ENCODE measurements at regions not wholly inside any gene's neighbourhood (a gene's known extent, or its start where the extent isn't known, plus 50 kb on each side); places are given as distances from the start of the nearest gene placed in this dataset.
"Not testable (repeated sequence)": the region's sequence is repeated elsewhere in the genome, so short reads cannot be mapped to it uniquely, and the experiment has no call there.

DNA sequence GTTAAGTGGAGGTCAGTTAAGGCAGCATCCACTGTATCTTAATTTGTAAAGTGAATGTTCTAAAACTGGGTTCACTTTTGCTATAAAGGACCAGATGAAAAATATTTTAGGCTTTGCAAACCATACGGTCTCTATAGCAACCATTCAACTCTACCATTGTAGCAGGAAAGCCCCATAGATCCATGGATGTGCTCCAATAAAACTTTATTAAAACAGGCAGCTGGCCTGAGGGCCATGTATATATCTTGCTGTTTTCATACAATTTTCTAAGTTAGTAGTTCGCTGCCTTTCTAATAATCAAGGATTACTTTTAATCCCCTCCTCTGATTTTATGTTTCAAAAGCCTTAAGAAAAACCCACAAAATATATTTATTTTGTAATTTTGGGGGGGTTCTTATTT, 142.1 kb downstream of the FOXD4L6 start:
- not testable (repeated sequence) for TF ChIP-seq EZH2 (IDR thresholded peaks at IDR 0.05; ENCODE audit: low read depth, unreplicated experiment); CREB1 (CRISPR knock-in tag; IDR thresholded peaks at IDR 0.05; ENCODE audit: low read depth); JUNB (IDR thresholded peaks at IDR 0.05; ENCODE audit: unreplicated experiment); ZNF331 (CRISPR knock-in tag; IDR thresholded peaks at IDR 0.05; ENCODE audit: low read depth); POLR2AphosphoS5 (IDR thresholded peaks at IDR 0.05; ENCODE audit: low read depth); EZH2phosphoT487 (IDR thresholded peaks at IDR 0.05; ENCODE audit: unreplicated experiment); STAT1 (IDR thresholded peaks at IDR 0.05; ENCODE audit: unreplicated experiment); NANOG (IDR thresholded peaks at IDR 0.05; ENCODE audit: borderline replicate concordance)
- TF ChIP-seq, protein P1, sequence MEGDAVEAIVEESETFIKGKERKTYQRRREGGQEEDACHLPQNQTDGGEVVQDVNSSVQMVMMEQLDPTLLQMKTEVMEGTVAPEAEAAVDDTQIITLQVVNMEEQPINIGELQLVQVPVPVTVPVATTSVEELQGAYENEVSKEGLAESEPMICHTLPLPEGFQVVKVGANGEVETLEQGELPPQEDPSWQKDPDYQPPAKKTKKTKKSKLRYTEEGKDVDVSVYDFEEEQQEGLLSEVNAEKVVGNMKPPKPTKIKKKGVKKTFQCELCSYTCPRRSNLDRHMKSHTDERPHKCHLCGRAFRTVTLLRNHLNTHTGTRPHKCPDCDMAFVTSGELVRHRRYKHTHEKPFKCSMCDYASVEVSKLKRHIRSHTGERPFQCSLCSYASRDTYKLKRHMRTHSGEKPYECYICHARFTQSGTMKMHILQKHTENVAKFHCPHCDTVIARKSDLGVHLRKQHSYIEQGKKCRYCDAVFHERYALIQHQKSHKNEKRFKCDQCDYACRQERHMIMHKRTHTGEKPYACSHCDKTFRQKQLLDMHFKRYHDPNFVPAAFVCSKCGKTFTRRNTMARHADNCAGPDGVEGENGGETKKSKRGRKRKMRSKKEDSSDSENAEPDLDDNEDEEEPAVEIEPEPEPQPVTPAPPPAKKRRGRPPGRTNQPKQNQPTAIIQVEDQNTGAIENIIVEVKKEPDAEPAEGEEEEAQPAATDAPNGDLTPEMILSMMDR (conservative IDR thresholded peaks at IDR 0.05; ENCODE audit: low read depth in 2 of 2), result not testable (repeated sequence)
- TF ChIP-seq, protein P2, sequence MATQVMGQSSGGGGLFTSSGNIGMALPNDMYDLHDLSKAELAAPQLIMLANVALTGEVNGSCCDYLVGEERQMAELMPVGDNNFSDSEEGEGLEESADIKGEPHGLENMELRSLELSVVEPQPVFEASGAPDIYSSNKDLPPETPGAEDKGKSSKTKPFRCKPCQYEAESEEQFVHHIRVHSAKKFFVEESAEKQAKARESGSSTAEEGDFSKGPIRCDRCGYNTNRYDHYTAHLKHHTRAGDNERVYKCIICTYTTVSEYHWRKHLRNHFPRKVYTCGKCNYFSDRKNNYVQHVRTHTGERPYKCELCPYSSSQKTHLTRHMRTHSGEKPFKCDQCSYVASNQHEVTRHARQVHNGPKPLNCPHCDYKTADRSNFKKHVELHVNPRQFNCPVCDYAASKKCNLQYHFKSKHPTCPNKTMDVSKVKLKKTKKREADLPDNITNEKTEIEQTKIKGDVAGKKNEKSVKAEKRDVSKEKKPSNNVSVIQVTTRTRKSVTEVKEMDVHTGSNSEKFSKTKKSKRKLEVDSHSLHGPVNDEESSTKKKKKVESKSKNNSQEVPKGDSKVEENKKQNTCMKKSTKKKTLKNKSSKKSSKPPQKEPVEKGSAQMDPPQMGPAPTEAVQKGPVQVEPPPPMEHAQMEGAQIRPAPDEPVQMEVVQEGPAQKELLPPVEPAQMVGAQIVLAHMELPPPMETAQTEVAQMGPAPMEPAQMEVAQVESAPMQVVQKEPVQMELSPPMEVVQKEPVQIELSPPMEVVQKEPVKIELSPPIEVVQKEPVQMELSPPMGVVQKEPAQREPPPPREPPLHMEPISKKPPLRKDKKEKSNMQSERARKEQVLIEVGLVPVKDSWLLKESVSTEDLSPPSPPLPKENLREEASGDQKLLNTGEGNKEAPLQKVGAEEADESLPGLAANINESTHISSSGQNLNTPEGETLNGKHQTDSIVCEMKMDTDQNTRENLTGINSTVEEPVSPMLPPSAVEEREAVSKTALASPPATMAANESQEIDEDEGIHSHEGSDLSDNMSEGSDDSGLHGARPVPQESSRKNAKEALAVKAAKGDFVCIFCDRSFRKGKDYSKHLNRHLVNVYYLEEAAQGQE (IDR thresholded peaks at IDR 0.05; ENCODE audit: unreplicated experiment), result not testable (repeated sequence)
- TF ChIP-seq, protein P3, sequence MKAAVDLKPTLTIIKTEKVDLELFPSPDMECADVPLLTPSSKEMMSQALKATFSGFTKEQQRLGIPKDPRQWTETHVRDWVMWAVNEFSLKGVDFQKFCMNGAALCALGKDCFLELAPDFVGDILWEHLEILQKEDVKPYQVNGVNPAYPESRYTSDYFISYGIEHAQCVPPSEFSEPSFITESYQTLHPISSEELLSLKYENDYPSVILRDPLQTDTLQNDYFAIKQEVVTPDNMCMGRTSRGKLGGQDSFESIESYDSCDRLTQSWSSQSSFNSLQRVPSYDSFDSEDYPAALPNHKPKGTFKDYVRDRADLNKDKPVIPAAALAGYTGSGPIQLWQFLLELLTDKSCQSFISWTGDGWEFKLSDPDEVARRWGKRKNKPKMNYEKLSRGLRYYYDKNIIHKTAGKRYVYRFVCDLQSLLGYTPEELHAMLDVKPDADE (IDR thresholded peaks at IDR 0.05), result not testable (repeated sequence)
